ENCODE measurements at regions not wholly inside any gene's neighbourhood (a gene's known extent, or its start where the extent isn't known, plus 50 kb on each side); places are given as distances from the start of the nearest gene placed in this dataset.

- no peaks in the 10 kb centered on the region for H3K27me3 ChIP-seq (ENCODE audit: control insufficient read depth in 3 of 3, insufficient read depth in 3 of 3, low read length in 2 of 3)
- H3K4me3 ChIP-seq, result no peak overlapping the region
- no peaks in the 10 kb centered on the region for H3K36me3 ChIP-seq (ENCODE audit: control insufficient read depth in 4 of 4, insufficient read depth in 4 of 4, low read length in 4 of 4)
- ATAC-seq (ENCODE audit: insufficient read depth, low FRiP score), result no peak
- H3K9me3 ChIP-seq (ENCODE audit: control insufficient read depth in 4 of 4, insufficient read depth in 3 of 4, low read length in 3 of 4), result peaks cover 0 to 6% (median 0%) of the 10 kb centered on the region in 4 donors
- H3K27ac ChIP-seq (ENCODE audit: low read depth in 1 of 2, low read length in 1 of 2), result no peak overlapping the region
- DNase-seq, result no peak
- 77 to 86% methylated on average over 9 of the region's 9 CpGs for WGBS, 2 donors
- H3K9ac ChIP-seq (ENCODE audit: insufficient read depth in 1 of 2, low read length in 2 of 2), result no peak overlapping the region
- TF ChIP-seq CTCF (IDR thresholded peaks at IDR 0.05; ENCODE audit: control extremely low read depth, extremely low read depth), result no peak
- no peaks in the 10 kb centered on the region for H3K4me1 ChIP-seq (ENCODE audit: control insufficient read depth in 5 of 5, insufficient read depth in 5 of 5, low read length in 5 of 5)
Measured at GRCh38 chr3:43786526-43787305, 96.0 kb downstream of the ABHD5 start.

- Histone ChIP-seq H3K36me3 (ENCODE audit: control insufficient read depth in 4 of 4, insufficient read depth in 4 of 4, low read length in 4 of 4) (no peaks in the 10 kb centered on the region), H3K9me3 (ENCODE audit: control insufficient read depth in 4 of 4, insufficient read depth in 3 of 4, low read length in 3 of 4) (peaks cover 0 to 6% (median 0%) of the 10 kb centered on the region in 4 donors), H3K4me3 (no peak overlapping the region), H3K4me1 (ENCODE audit: control insufficient read depth in 5 of 5, insufficient read depth in 5 of 5, low read length in 5 of 5) (no peaks in the 10 kb centered on the region), H3K27ac (ENCODE audit: low read depth in 1 of 2, low read length in 1 of 2) (no peak overlapping the region), H3K27me3 (ENCODE audit: control insufficient read depth in 3 of 3, insufficient read depth in 3 of 3, low read length in 2 of 3) (no peaks in the 10 kb centered on the region), H3K9ac (ENCODE audit: insufficient read depth in 1 of 2, low read length in 2 of 2) (no peak overlapping the region)
- DNase-seq (no peak), ATAC-seq (ENCODE audit: insufficient read depth, low FRiP score) (no peak)
- TF ChIP-seq CTCF (IDR thresholded peaks at IDR 0.05; ENCODE audit: control extremely low read depth, extremely low read depth), result no peak
- WGBS, 2 donors, result 87 to 89% methylated on average over 3 of the region's 3 CpGs
Measured at GRCh38 chr3:43787330-43787729, 96.6 kb downstream of the ABHD5 start.

- H3K4me1 ChIP-seq (ENCODE audit: control insufficient read depth in 5 of 5, insufficient read depth in 5 of 5, low read length in 5 of 5), result no peaks in the 10 kb centered on the region
- no peak for TF ChIP-seq CTCF (IDR thresholded peaks at IDR 0.05; ENCODE audit: control extremely low read depth, extremely low read depth)
- no peak for DNase-seq
- H3K27ac ChIP-seq (ENCODE audit: low read depth in 1 of 2, low read length in 1 of 2), result no peak overlapping the region
- no peak for ATAC-seq (ENCODE audit: insufficient read depth, low FRiP score)
- H3K4me3 ChIP-seq, result no peak overlapping the region
- no peaks in the 10 kb centered on the region for H3K27me3 ChIP-seq (ENCODE audit: control insufficient read depth in 3 of 3, insufficient read depth in 3 of 3, low read length in 2 of 3)
- H3K36me3 ChIP-seq (ENCODE audit: control insufficient read depth in 4 of 4, insufficient read depth in 4 of 4, low read length in 4 of 4), result no peaks in the 10 kb centered on the region
- peaks cover 0 to 6% (median 0%) of the 10 kb centered on the region in 4 donors for H3K9me3 ChIP-seq (ENCODE audit: control insufficient read depth in 4 of 4, insufficient read depth in 3 of 4, low read length in 3 of 4)
- 90 to 93% methylated on average over 1 of the region's 1 CpG for WGBS, 2 donors
- no peak overlapping the region for H3K9ac ChIP-seq (ENCODE audit: insufficient read depth in 1 of 2, low read length in 2 of 2)
Measured at GRCh38 chr3:43789028-43789427, 98.3 kb downstream of the ABHD5 start.

Measured in lung (tissue), 11 donors.